HuH-7 (cell line): ENCODE measurements at regions not wholly inside any gene's neighbourhood (a gene's known extent, or its start where the extent isn't known, plus 50 kb on each side); places are given as distances from the start of the nearest gene placed in this dataset.

Experiments used
- DNase-seq: peaks from one replicate; pipeline ENCODE4 v3.0.0; 2011; ENCODE audit warnings: low spot score

GRCh38 chr1:214823311-214824117 is 220.5 kb downstream of the CENPF start:
- DNase-seq: no peak

GRCh38 chr1:214824763-214825162 is 221.8 kb downstream of the CENPF start:
- DNase-seq: no peak

- no peak for DNase-seq
Measured at GRCh38 chr1:214826619-214827018, 223.6 kb downstream of the CENPF start.

GRCh38 chr1:214827883-214828282 is 224.9 kb downstream of the CENPF start:
- no peak for DNase-seq

- no peak for DNase-seq
Measured at GRCh38 chr1:214830941-214831340, 227.9 kb downstream of the CENPF start.

- DNase-seq: no peak
Measured at GRCh38 chr1:214831956-214832355, 229.0 kb downstream of the CENPF start.

GRCh38 chr1:214833178-214833756 is 230.3 kb downstream of the CENPF start:
- no peak for DNase-seq

GRCh38 chr1:214837376-214837775 is 234.4 kb downstream of the CENPF start:
- no peak for DNase-seq

- DNase-seq: no peak
Measured at GRCh38 chr1:214838351-214838750, 235.4 kb downstream of the CENPF start.

- no peak for DNase-seq
Measured at GRCh38 chr1:214840356-214840755, 237.4 kb downstream of the CENPF start.

GRCh38 chr1:214842856-214843255 is 239.7 kb upstream of the KCNK2 start:
- no peak for DNase-seq

GRCh38 chr1:214843281-214843680 is 239.3 kb upstream of the KCNK2 start:
- no peak for DNase-seq

GRCh38 chr1:214844319-214844718 is 238.2 kb upstream of the KCNK2 start:
- no peak for DNase-seq

GRCh38 chr1:214846276-214846675 is 236.3 kb upstream of the KCNK2 start:
- DNase-seq: no peak

GRCh38 chr1:214847071-214847810 is 235.3 kb upstream of the KCNK2 start:
- no peak for DNase-seq

GRCh38 chr1:214848101-214848500 is 234.4 kb upstream of the KCNK2 start:
- no peak for DNase-seq

GRCh38 chr1:214850432-214851050 is 232.0 kb upstream of the KCNK2 start:
- DNase-seq: no peak

GRCh38 chr1:214853340-214853739 is 229.2 kb upstream of the KCNK2 start:
- DNase-seq: no peak

- no peak for DNase-seq
Measured at GRCh38 chr1:214854126-214854875, 228.2 kb upstream of the KCNK2 start.

- no peak for DNase-seq
Measured at GRCh38 chr1:214856843-214857242, 225.7 kb upstream of the KCNK2 start.

- DNase-seq: no peak
Measured at GRCh38 chr1:214857716-214858115, 224.8 kb upstream of the KCNK2 start.

- DNase-seq: no peak
Measured at GRCh38 chr1:214859647-214860046, 222.9 kb upstream of the KCNK2 start.
